ENCODE measurements at regions not wholly inside any gene's neighbourhood (a gene's known extent, or its start where the extent isn't known, plus 50 kb on each side); places are given as distances from the start of the nearest gene placed in this dataset.

DNA sequence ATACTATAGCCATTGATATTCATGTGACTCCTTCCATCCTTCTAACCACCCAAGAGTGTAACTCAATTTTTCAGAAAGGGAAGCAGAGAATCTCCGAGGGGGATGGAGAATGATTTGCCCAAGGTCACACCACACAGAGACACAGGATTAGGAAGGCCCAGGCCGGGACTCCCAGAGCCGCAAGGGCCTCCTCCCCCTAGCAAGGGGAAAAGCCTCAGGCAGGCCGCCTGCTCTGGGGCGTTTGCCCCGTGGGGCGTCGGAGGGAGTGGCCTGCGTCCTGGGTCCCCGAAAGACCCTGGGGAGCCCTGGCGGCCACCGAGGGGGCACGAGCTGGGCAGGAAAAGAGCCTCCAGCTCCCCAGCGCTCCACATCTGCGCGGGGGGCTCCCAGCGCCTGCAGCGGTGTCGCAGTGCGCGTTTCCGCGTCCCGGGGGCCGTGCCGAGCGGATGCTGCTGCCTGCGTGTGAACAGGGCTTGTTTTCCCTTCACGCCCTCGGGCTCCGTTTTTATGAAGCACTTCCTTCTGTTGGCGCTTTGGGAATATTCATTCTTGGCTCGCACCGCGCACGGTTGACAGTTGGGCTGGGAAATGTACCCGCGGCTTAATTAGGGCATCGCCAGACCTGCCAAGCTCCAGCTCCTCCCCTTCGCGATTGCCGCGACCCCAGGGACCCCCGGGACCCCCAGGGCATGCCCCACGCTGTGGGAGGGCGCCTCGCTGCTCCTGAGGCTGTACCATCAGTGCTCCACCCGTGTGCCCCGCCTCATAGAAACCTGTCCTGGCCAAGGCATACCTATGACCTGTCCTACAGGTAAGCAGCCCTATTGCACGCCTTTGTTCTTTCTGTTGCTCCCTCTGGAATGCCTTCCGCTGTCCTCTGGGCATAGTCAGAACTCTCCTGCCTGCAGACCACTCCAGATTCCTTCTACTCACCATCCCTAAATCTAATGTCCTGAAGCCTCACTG is 158.9 kb upstream of the GLI2 start:
- no peak for DNase-seq

DNA sequence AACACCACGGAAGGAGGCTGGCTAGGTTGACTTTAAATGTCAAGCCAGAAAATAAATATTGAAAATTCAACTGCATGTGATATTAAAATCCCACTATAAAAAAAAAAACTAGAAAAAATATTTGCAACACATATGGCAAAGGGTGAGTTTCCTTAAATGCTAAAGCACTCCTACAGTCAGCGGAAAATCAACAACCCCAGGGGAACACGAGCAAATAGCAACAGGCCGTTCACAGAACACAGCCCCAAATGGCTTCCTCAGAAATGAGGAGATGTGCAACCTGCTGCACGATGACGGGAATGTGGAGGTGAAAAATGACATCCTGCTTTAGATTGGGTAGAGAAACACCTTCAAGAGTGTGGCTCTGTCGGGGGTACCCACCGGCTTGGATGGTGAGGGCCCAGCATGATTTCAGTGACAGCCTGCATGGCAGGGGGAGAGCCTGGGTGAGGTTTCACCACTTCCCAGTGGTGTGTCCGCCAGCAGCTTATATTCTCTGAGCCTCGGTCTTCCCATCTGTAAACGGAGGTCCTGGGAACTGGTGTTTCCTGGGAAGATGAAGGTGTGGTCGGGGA is 157.9 kb upstream of the GLI2 start:
- no peak for DNase-seq

DNA sequence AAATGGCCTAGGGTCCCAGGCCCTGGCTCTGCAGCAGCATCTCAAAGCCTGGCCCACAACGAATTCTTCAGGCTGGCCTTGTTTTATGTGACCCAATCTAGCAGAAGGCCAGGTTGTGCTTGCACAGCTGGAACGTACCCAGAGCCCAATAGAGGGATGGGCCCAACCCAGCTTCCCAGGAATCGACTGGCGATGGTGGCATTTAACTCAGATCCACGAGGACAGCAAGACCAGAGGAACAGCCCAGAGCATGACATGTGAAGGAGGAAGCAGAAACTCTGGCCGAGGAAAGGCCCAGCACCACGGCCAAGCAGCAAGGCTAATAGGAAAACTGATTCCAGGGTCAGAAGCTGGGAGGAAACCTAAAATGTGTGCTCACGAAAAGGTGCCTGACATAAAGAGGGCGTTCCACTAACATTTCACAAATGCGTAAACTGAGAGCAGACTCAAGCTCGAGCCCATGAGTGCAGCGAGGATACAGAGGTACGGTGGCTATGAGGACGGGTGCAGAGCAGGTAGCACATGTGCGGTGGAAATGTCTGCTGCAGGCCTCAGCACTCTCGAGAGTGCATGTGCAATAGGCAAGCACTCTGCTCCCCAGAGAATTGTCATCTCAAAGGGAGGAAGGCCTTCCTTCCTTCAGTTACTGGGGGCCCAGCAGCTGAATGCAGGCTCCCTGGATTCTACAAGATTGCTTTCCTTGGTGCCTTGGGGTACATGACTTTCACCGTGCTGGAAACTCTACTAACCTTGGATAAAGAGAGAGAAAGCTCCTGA is 156.9 kb upstream of the GLI2 start:
- no peak for DNase-seq

DNA sequence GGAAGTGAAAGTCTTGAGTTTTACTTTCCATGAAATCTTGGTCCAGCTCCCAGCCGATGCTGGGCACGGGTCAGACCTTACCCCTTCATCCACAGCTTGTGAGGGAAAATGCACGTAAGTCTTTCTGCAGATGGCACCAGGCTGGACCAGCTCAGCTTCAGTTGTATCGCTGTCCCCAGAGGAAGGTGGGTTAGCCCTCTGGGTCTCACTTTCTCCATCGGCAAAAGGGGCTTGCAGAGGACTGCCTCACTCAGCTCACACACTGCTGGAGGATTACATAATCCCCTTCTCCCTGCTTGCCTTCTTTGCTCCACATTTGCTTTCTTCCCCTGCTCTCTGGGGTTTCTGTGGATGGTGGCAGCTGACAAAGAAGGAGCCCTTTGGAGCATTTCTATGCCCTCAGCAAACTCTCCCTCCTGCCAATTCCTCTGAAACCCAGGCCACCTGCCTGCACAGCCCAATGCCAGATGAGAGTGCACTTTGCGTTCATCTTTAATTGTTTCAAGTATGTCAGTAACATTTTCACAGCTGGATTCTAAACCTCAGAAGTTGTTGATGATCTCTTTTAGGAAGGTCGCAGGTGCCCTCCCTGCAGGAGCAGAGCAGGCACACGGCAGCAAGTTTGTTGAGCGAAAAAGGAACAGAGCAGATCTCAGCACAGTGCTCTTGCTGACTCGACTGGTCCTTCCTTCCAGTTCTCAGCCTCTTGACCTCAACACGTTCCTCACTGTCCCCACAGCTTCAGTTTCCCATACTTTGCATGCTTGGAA is 155.6 kb upstream of the GLI2 start:
- no peak for DNase-seq

DNA sequence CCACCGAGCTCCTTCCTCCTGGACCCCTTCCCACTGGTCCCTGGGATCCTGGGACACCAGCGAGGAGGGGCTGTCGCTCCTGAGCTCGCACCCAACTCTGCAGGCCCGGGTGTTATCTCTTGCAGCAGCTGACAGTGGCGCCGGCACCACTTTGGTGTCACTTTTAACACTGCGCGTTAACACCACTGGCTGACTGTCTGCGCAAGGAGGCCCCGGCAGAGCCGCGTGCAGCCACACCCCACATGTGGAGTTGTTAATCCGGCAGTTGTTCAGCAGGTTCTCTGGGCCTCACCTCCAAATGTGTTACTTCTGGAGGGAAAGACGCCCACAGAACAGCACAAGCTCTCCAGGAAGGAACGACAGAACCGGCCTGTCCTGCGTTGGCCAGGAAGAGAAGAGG is 155.0 kb upstream of the GLI2 start:
- no peak for DNase-seq

DNA sequence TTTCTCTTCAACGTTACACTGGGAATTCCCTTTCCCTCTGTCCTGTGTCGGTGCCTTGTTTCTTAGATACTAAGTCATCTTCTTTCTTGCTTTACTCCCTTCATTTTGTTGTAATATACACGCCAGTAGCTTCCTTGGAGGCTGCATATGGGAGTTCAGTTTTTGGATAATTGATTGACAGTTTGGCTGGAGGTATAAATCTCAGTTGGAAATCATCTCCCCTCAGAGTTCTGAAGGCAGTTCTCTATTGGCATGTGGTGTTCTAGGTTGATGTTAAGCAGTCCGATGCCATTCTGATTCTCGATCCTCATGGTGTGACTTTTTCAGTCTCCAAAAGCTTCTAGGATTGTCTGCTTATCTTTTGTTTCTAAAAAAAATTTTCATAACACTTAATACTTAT is 152.5 kb upstream of the GLI2 start:
- DNase-seq = no peak

DNA sequence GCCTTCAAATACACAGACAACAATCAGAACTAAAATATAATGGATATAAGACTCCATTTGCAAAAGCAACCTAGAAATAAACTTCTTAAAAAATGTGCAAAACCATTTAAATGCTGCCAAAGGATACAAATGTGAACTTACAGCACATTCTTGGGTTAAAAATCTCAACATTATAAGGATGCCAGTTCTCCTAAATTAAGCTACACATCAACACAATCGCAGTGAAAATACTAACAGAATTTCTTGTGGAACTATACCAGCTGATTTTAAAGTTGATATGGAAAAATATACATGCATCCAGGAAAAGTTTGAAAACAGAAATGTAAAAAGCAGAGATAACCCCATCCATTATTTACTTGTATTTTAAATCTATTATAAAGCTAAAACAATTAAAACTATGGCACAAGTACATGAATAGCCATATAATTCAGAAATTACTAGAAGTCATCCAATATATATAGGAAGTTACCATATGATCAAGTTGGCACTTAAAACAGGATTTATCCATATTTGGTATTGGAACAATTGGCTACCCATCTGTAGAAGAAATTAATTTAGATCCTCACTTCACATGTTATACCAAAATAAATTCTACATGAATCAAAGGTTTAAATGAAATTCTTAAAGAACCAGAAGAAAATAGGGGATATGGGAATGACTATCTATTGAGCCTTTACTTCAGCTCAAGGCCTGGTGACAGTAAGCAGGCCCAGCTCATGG is 151.7 kb upstream of the GLI2 start:
- no peak for DNase-seq

DNA sequence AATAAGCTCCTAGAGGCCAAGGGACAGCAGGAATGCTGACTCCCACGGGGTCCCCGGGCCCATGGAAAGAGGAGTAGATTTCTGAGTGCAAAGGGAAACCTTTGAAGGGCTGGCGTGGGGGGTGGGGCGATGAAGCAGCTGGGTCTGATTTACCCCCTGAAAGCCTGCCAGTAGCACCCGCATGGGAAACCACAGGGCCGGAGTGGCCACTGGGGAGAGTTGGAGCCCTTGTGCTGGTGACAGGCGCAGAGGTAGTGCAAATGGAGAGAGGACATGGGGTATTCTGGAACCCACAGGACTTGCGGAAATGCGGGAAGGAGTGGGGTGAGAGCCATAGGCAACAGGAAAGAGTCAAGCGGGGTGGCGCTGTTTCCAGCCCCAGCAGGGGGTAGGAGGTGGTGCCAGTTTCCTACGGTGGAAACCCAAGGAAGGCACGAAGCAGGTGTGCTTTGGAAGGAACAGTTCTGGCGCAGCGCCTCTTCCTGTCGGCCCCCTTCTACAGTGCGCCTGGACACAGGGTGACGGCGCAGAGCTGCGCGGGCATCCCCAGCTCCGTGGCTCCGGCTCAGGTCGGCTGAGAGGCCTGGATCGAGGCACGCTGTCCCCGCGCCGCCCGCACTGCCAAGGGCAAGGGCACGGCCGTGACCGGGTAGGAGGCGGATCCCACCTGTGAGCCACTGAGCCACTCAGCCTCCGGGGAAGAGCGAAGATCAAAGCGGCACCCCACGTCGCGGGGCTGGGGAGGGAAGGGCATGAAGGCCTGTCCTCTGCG is 149.0 kb upstream of the GLI2 start:
- DNase-seq = peak; percentile 16

DNA sequence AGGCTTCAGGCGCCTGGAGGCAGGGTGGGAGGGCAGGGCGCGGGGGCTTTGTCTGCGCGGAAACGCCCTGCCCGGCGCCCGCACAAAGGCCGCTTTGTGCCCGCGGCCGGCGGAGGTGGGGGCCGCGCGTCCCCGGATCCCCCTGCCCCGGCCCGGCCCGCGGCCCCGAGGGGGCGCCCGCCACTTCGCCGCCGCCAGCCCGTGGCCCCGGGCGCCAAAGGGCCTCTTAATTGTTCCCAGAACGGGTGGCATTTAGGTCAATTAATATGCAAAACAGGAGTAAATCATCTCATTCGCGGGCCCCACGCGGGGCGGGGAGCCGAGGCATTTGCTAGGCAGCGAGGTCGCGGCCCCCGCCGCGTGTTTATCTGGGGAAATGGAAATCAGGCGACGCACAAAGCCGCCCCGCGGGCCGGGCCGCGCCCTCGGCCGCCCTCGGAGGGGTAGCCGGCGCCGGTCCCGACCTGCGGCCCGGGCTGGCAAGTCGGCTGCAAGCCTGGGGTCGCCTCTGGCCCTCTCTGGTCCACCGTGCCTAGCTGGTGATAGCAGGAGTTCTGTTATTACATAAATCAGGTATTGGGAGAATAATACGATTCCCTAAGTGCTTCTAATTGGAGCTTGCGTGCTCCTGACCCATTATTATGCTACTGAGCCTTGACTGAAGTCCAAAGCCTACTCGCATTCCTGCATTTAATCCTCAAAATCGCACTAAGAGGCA is 148.2 kb upstream of the GLI2 start:
- DNase-seq = peak; percentile 9

DNA sequence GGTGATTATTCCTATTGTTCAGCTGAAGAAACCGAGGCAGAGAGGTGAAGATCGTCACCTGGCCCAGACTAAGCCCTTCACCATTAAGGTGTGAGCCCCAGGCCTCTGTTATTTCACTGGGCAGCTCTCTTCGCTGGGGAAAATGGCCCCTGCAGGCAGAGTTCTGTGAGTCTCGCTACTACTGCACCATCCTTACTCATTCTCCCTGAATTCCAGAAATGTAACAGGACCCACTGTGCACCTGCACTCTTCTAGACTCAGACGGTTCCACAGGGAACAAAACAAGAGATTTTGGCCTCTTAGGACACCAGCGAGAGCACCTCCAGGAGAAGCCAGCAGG is 147.7 kb upstream of the GLI2 start:
- no peak for DNase-seq

DNA sequence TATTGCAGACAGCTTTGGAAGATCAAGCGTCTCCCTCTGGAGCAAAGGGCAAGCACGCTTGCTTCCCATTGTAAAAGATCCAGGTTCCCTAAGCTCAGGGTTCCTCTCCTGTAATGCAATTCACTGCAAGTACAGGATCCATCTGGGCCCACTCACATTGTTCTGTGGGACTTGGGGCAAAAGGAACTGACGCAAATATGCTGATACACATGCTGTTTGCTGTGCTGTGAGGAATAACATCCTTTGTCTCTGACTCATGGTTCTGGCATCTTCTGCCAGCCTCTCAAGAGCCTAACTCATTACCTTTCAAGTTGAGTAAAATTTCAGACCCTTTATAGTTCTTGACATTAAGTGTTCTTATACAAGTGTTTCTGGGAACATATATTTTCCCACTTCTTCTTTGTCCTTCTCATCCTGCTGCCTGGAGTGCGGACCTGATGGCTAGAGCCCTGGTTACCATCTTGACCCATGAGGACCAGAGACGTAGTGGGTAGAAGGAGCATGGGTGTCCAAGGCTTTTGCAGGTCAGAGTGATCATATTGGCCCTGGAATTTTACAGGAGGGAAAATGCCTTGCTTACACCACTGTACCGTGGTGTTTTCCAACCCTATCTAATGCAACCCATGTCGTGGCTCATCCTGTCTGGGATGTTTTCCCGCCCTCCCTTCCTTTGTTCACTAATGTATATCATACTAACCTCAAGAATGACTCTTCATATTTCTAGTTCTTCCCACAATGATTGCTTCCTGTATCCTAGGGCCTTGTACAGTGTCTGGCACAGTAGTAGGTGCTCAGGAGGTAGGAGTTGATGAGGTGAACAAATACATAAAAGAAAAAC is 145.7 kb upstream of the GLI2 start:
- no peak for DNase-seq

DNA sequence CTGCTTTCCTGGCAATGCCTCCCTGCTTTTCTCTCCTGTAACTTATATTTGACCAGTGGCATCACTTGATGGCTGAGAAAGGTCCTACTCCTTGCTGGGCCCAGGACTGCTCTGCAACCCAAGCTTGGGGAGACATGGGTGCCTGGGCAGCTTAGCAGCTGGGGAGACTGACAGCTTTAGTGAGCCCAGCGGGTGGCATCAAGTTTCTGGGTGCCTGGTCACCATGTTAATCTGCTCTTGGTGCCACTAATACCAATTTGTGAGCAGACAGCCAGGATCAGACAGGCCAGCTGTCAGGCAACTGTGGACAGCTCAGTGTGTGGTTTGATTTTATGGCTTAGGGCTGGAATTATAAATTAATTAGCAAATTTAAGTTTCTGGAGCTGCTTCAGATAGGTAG is 144.8 kb upstream of the GLI2 start:
- DNase-seq = no peak

DNA sequence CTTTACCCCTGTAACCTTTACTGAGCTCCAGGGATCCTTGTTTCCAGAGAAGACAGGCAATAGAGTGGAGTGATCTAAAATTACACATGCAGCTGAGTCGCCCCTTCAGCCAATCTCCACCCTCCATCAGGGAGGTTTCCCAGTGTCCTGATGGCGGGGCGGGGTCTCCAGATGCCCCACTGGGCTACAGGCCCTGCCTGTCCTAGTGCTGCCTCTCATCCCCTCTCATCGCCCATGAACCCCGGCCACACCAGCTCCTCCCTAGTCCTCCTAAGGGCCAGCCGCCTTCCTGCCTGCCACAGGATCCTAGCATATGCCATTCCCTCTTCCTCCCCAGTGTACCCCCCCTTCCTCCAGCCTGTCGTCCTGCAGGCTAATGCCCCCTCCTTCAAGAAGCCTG is 144.1 kb upstream of the GLI2 start:
- DNase-seq = no peak

DNA sequence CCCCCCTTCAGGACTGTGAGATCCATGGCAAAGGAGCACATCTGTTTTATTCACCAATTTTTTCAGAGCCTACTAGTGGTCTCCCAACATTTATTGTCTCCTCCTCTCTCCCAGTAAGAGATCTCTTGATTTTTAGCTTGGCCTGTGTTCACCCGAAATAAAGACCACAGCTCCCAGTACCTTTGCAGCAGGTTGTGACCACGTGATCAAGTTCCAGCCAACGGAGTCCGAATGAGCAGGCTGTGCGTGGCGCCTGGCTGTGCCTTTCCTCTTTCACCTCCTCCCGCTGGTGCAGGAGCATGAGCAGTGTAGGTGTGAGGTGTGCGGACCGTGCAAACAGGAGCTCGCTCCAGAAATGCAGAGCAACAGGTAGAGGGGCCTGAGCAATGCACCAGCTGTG is 143.6 kb upstream of the GLI2 start:
- no peak for DNase-seq

DNA sequence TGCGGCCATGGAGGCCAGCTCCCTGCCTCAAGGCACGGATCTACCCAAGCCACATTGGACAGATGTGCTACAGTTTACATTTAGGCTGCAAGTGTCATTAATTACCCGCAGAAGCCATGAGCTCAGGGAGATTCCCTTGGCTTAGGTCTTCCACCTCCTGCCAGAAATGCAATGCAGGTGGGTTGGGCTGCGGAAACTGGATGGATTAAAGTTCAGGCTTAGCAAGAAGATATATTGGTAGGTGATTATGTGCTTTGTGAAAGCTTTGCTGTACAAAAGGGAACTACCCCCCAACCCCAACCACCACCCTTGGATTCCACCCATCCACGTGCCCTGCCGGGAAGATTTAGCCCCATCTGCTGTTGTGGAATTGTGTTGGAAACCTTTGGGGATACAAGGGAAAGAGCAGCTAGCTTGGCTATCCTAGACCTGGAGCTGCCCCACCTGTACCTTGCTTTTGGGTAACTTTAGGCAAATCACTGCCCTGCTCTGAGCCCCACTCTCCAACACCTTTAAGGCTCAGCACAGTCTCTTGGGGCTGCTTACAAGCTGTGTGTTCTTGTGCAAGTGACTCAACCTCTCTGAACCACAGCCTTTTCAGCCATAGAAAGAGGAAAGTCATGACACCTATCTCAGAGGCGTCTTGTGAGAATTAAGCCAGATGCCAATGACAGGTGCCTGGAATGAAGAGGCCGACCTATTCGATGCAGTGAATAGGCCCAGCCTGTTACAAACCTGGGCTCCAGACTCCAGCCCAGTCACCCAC is 141.6 kb upstream of the GLI2 start:
- no peak for DNase-seq

DNA sequence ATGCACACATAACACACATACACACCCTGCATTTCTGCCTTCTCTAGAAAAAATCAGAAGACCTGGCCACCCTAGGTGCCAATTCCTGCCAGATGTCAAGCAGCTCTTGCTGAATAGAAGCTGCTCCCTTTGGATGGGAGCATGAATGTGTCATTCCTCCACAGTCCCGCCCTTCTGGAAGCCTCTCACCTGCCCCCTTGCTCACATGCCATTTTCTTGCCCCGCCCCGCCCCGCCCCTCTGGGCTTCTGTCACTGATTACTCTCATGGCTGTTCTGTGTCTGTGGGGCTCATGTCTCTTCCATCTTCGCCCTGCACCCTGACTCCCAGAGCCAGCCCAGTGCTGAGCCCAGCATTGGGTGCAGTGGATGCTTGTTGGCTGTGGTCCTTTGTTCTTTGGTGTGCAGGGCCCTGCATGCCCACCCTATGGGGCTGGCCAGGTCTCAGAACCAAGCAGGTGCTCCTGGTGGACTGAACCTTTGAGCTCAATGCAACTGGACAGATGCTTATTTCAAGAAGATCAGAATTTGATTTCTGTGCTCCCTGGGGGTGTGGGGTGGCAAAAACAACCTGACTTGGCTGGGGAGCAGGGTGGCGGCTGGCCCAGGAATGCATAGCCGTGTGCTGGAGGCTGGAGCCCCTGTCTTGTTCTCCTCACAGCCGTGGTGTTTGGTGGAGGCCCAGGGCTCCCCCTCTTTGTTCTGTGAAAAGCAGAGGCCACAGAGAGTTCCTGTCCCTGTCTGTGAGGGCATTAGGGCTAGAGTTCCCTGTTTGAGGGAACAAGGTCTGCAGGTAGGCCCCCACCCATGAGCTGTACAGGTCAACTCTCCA is 140.6 kb upstream of the GLI2 start:
- DNase-seq = no peak

DNA sequence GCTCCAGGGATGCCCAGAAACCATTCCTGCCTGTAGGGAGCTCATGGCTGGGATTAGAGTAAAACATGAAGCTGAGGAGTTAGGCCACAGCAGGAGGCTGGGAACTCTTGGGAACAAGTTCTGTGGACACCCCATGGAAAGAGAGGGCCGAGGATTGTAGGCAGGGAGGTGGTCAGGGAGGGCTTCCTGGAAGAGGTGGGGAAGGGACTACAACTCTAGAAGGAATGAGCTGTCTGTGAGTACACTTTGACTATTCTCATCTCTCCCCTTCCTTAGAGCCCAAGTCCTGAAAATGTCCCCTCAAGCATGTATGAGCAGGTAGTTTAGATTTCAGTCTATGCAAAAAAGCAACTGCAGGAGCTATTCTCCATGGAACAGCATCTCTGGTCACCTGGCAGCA is 139.9 kb upstream of the GLI2 start:
- no peak for DNase-seq

DNA sequence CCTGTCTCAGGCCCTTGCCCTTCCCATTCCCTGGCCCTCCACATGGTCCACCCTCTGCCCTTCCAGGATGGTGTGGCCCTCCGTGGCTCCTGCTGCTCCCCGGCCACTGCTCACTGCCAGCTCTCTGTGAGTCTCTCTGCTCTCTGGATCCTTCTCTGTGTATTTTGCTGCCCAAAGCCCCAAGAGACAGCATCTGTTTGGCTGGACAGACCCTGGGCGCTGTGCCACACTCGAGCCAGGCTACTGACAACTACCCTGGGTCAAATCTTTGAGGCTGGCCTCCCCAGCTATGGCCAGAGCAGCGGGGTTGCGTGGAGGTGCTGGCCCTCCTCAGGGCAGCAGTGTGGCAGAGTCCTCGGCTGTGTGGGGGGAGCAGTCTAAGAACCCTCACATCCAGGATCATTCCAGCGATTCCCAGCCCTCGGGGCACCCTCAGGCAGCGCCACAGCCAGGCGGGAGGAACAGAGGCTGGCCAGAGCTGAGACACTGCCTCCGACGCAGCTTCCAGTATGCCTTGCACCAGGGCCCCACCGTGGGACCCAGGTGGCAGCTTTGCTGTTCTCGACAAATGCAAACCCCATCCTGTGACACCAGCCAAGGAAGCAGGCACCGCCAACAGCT is 139.4 kb upstream of the GLI2 start:
- no peak for DNase-seq

Measured in NCI-H1048 (cell line).